GM21526 (cell line): ENCODE measurements at regions not wholly inside any gene's neighbourhood (a gene's known extent, or its start where the extent isn't known, plus 50 kb on each side); places are given as distances from the start of the nearest gene placed in this dataset.

Experiments used
- ATAC-seq: cut with Tn5 transposase; IDR thresholded peaks from one replicate; pipeline ENCODE4 v1.9.1; 2021; ENCODE audit warnings: moderate library complexity; ENCODE audit not compliant: unreplicated experiment, low FRiP score

- ATAC-seq: no peak
These were observed 270.3 kb upstream of the TAC1 start for GRCh38 chr7:97461596-97461995.

GRCh38 chr7:97466071-97466470, 265.8 kb upstream of the TAC1 start:
- ATAC-seq: no peak

- no peak for ATAC-seq
These were observed 264.7 kb upstream of the TAC1 start for GRCh38 chr7:97466999-97467740.

GRCh38 chr7:97468493-97468892, 263.4 kb upstream of the TAC1 start:
- ATAC-seq: no peak

GRCh38 chr7:97470726-97471125, 261.2 kb upstream of the TAC1 start:
- ATAC-seq: no peak

- ATAC-seq: no peak
These were observed 260.4 kb upstream of the TAC1 start for GRCh38 chr7:97471491-97471890.

- ATAC-seq: no peak
These were observed 252.1 kb upstream of the TAC1 start for GRCh38 chr7:97479740-97480290.

GRCh38 chr7:97480772-97481390, 251.0 kb upstream of the TAC1 start:
- ATAC-seq: no peak

- no peak for ATAC-seq
These were observed 236.4 kb upstream of the TAC1 start for GRCh38 chr7:97495487-97495886.

GRCh38 chr7:97499204-97499603, 232.7 kb upstream of the TAC1 start:
- ATAC-seq: peak; percentile 75

- no peak for ATAC-seq
These were observed 228.4 kb upstream of the TAC1 start for GRCh38 chr7:97503367-97504094.

- peak; percentile 87 for ATAC-seq
These were observed 225.2 kb upstream of the TAC1 start for GRCh38 chr7:97506728-97507127.

GRCh38 chr7:97512441-97513207, 219.3 kb upstream of the TAC1 start:
- peak; percentile 54 for ATAC-seq

- peak; percentile 94 for ATAC-seq
These were observed 218.6 kb upstream of the TAC1 start for GRCh38 chr7:97513326-97513725.

GRCh38 chr7:97541188-97541587, 190.7 kb upstream of the TAC1 start:
- no peak for ATAC-seq

GRCh38 chr7:97555857-97556421, 175.9 kb upstream of the TAC1 start:
- no peak for ATAC-seq

GRCh38 chr7:97565665-97566064, 166.2 kb upstream of the TAC1 start:
- ATAC-seq: no peak

- no peak for ATAC-seq
These were observed 158.8 kb upstream of the TAC1 start for GRCh38 chr7:97573065-97573464.

GRCh38 chr7:97576043-97576442, 155.8 kb upstream of the TAC1 start:
- no peak for ATAC-seq

GRCh38 chr7:97578225-97578624, 153.7 kb upstream of the TAC1 start:
- no peak for ATAC-seq
